ENCODE measurements at regions not wholly inside any gene's neighbourhood (a gene's known extent, or its start where the extent isn't known, plus 50 kb on each side); places are given as distances from the start of the nearest gene placed in this dataset.

DNA sequence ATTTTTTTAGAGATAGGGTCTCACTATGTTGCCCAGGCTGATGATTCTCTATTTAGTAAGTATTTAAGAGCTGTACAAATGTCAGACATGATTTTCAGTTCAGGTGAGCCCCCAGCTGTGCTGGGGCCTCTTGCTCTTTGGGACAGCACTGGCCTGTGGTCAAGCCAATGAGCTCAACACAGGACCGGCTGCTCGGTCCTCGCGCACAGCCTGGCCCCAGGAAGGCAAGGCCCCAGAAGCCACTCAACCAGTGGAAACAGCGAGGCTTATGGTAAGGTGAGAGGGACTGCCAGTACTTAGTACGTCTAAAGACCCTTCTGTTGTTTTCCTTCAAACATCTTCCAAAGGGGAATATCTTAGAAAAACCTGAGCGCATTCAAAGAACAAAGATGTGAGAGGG is 211.8 kb downstream of the SKIDA1 start (continued):
- no peak for TF ChIP-seq KDM1A (IDR thresholded peaks at IDR 0.05; ENCODE audit: borderline replicate concordance, low read length)
